KBM-7 (cell line): ENCODE measurements at regions not wholly inside any gene's neighbourhood (a gene's known extent, or its start where the extent isn't known, plus 50 kb on each side); places are given as distances from the start of the nearest gene placed in this dataset.

Experiments used
- DNase-seq: peaks from one replicate; pipeline ENCODE4 v3.0.0-alpha.2; 2015
- in situ Hi-C: fragments of 300-500 bp; cut with MboI; formaldehyde crosslinking; loops from 2 replicates; pipeline ENCODE4 v1.14.3; 2020; ENCODE audit warnings: low sequenced_read_pairs, low pct_unique_long_range_greater_than_20kb, mixed read lengths

DNA sequence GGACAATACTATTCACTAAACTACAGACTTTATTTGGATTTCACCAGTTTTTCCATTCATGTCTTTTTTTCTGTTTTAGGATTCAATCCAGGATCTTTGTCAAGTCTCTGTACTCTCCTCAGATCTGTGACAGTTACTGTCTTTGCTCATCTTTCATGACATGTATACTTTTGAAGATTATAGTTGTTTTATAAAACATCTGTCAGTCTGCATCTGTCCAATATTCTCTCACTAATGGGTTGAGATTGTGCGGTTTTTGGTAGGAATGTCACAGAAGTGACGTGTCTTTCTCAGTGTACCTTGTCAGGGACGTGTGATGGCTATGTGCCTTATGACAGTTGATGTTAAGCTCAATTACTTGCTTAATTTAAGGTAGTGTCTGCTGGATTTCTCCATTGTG, 124.9 kb upstream of the TPK1 start:
- no peak for DNase-seq
- in situ Hi-C loops, result no loop called here

- no peak for DNase-seq
- in situ Hi-C loops, result no loop called here
Observed at GRCh38 chr7:144957998-144958397, 122.1 kb upstream of the TPK1 start.

DNA sequence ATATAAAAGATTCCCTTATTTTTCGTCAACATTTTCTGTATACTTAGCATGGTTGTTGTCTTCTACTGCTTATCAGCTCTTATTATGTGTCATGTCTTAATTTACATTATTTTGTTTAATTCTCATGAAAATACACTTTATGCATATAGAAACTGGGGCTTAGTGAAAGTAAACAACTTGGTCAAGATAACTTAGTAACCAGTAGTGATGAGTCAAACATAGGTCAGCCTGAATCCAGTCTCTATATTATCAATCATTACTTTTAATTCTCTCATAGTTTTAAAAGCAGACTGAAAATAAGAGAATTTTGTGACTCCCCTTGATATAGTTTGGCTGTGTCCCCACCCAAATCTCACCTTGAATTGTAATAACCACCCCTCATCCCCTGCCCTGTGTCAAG, 119.6 kb upstream of the TPK1 start:
- in situ Hi-C loops, result no loop called here
- DNase-seq, result no peak

GRCh38 chr7:144941127-144941526, 105.3 kb upstream of the TPK1 start:
- no peak for DNase-seq
- in situ Hi-C loops, result no loop called here

GRCh38 chr7:144937199-144937598, 101.3 kb upstream of the TPK1 start:
- no peak for DNase-seq
- in situ Hi-C loops, result no loop called here

DNA sequence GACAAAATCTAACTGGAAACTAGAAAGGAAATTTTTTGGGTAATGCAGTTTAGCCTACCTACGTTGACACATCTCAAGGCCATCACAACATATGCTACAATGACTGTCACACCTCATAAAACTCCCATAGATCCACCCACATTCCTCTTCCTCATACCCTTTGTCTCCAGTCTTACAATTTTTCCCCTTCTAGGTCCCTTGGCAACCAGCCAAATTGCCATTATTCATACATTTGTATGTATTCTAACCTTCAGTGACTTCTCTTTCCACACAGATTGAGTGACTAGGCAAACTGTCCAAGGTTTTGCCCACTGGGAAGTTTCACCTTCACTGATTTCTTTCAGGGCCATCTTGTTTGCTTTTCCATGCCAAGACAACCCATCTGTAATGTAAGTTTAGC, 100.5 kb upstream of the TPK1 start:
- DNase-seq, result no peak
- in situ Hi-C loops, result no loop called here

- DNase-seq, result no peak
- in situ Hi-C loops, result no loop called here
Observed at GRCh38 chr7:144910411-144910810, 74.6 kb upstream of the TPK1 start.

- in situ Hi-C loops, result no loop called here
- no peak for DNase-seq
Observed at GRCh38 chr7:144908943-144909556, 73.2 kb upstream of the TPK1 start.

DNA sequence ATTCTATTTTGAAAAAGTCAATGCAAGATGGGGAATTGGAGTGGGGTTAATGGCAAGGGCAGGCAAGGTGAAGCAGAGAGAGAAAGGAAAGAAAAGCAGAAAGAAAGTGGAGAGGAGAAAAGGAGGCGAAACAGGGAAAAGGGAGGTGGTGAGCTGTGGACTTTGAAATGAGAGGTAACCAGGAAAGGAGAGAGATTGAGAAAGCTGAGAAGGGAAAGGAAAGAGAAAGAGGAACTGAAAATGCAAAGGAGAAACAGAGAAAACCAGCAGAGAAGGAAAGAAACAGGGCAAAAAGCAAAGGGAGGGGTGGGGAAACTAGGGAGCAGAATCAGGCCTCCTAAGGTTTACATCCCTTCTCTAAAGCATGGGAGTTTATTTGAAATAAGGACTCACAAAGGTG, 72.5 kb upstream of the TPK1 start:
- DNase-seq, result no peak
- in situ Hi-C loops, result no loop called here

DNA sequence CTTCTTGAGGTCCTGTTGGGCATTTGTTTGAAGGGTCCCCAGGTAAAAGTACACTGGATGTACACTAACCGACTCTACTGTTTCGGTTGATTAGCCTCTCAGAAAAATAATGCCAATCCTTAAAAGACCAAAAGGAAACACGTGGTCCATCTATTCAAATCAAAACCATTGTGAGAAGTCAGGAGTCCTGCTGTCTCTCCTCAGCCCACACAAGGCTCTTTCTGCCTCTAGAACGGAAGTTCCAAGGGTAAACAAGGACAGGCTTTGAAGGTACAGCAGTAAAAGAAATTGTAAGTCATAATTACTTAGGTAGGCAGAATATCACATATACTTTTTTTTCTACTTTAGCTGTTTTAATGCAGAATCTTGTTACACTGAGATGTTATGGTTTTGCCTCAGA, 71.7 kb upstream of the TPK1 start:
- DNase-seq, result no peak
- in situ Hi-C loops, result no loop called here

DNA sequence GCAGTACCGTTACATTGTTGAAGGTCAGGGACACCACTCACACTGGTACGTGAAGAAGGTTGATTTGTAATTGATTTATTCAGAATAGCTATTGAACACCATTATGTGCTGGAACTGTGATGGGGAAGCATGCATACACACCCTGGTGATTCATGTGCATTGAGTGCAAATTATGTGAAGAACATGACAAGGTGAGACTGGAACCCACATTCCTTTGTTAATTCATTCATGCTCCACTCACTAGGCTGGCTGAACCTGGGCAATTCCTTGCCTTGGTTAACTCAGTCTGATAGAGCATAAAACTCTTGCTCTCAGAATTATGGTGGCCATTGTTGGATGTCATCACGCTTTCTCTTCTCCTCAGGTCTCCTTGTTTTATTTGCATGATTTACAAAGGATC, 67.3 kb upstream of the TPK1 start:
- in situ Hi-C loops, result no loop called here
- DNase-seq, result no peak

- in situ Hi-C loops, result no loop called here
- no peak for DNase-seq
Observed at GRCh38 chr7:144892761-144893160, 56.9 kb upstream of the TPK1 start.
